ENCODE measurements at regions not wholly inside any gene's neighbourhood (a gene's known extent, or its start where the extent isn't known, plus 50 kb on each side); places are given as distances from the start of the nearest gene placed in this dataset.
"Not testable (repeated sequence)": the region's sequence is repeated elsewhere in the genome, so short reads cannot be mapped to it uniquely, and the experiment has no call there.

DNA sequence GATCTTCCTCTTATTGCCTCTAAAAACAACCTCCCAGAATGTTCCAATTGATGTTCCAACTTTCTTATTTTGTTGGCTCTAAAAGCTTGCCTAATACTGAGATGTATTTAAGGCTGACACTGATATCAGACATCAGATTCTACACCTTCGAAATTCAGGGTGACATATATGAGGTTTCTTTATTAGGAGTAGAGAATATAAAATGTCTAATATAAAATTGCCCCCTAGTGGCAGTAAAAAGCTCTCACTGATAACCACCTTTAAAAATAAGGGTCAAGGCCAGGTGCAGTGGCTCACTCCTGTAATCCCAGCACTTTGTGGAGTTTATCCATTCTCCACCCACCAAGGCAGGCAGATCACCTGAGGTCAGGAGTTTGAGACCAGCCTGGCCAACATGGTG lies 789.7 kb upstream of the SLC39A10 start:
- 23 to 44% methylated on average over 1 of the region's 1 CpG for WGBS, 2 donors
- DNase-seq (ENCODE audit: low spot score in 2 of 2) = no peak
- no peak overlapping the region for H3K4me3 ChIP-seq (ENCODE audit: low read depth, poor library complexity, severe bottlenecking)
- intact Hi-C loops (cut with DNase I; ENCODE audit: low total_unique reads) = no loop called here
- no peak for TF ChIP-seq POLR2A (IDR thresholded peaks at IDR 0.05)
- TF ChIP-seq, protein P1, sequence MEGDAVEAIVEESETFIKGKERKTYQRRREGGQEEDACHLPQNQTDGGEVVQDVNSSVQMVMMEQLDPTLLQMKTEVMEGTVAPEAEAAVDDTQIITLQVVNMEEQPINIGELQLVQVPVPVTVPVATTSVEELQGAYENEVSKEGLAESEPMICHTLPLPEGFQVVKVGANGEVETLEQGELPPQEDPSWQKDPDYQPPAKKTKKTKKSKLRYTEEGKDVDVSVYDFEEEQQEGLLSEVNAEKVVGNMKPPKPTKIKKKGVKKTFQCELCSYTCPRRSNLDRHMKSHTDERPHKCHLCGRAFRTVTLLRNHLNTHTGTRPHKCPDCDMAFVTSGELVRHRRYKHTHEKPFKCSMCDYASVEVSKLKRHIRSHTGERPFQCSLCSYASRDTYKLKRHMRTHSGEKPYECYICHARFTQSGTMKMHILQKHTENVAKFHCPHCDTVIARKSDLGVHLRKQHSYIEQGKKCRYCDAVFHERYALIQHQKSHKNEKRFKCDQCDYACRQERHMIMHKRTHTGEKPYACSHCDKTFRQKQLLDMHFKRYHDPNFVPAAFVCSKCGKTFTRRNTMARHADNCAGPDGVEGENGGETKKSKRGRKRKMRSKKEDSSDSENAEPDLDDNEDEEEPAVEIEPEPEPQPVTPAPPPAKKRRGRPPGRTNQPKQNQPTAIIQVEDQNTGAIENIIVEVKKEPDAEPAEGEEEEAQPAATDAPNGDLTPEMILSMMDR (IDR thresholded peaks at IDR 0.05) = no peak

DNA sequence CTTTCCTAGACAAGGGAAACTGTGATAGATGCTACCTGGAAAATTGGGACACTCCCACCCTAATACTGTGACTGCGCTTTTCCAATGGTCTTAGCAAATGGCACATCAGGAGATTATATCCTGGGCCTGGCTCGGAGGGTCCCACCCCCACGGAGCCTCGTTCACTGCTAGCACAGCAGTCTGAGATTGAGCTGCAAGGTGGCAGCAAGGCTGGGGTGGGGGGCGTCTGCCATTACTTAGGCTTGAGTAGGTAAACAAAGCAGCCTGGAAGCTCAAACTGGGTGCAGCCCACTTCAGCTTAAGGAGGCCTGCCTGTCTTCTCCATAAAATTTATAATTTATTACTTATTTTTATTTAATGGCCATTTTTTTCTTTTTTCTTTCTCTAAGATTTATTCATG lies 802.1 kb upstream of the SLC39A10 start:
- TF ChIP-seq POLR2A (IDR thresholded peaks at IDR 0.05) = no peak
- TF ChIP-seq, protein P1 (IDR thresholded peaks at IDR 0.05) = no peak
- 78% methylated on average over 5 of the region's 5 CpGs for WGBS, 2 donors
- H3K4me3 ChIP-seq (ENCODE audit: low read depth, poor library complexity, severe bottlenecking) = no peak overlapping the region
- intact Hi-C loops (cut with DNase I; ENCODE audit: low total_unique reads) = no loop called here
- DNase-seq (ENCODE audit: low spot score in 2 of 2) = no peak

DNA sequence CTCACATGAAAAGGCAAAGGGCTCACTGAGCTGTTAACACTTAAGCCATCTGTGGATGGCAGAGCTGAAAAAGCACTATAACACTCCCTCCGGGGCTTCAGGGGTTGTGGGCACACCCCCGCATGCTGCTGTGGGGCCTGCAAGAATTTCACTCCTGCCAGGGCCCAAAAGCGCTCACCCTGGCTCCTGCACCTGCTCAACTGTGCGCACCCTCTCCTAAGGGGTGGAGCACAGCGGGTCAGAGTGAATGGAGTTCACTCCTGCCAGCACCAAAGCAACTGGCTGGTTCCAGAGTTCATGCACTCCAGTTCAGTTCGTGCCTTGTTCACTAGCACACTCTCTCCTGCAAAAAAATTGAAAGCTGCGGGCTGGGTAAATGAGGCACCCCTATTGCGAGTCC lies 814.2 kb upstream of the SLC39A10 start:
- no peak for TF ChIP-seq POLR2A (IDR thresholded peaks at IDR 0.05)
- TF ChIP-seq, protein P1 (IDR thresholded peaks at IDR 0.05) = no peak
- intact Hi-C loops (cut with DNase I; ENCODE audit: low total_unique reads) = no loop called here
- DNase-seq (ENCODE audit: low spot score in 2 of 2) = no peak
- H3K4me3 ChIP-seq (ENCODE audit: low read depth, poor library complexity, severe bottlenecking) = no peak overlapping the region
- WGBS, 2 donors = 76 to 81% methylated on average over 6 to 8 of the region's 8 CpGs

DNA sequence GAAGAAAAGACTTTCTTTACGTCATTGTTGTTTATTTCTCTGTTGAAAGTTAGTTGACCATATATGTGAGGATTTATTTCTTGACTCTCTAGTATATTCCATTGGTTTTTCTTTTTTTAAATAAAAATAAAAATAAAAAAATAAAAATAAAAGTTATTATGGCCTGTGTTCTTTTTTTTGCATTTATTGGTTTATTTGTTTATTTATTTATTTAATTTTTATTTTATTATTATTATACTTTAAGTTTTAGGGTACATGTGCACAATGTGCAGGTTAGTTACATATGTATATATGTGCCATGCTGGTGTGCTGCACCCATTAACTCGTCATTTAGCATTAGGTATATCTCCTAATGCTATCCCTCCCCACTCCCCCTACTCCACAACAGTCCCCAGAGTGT lies 822.7 kb upstream of the SLC39A10 start:
- intact Hi-C loops (cut with DNase I; ENCODE audit: low total_unique reads); DNase-seq (ENCODE audit: low spot score in 2 of 2); H3K4me3 ChIP-seq (ENCODE audit: low read depth, poor library complexity, severe bottlenecking): not testable (repeated sequence)
- WGBS, 2 donors = 87 to 91% methylated on average over 2 of the region's 2 CpGs

DNA sequence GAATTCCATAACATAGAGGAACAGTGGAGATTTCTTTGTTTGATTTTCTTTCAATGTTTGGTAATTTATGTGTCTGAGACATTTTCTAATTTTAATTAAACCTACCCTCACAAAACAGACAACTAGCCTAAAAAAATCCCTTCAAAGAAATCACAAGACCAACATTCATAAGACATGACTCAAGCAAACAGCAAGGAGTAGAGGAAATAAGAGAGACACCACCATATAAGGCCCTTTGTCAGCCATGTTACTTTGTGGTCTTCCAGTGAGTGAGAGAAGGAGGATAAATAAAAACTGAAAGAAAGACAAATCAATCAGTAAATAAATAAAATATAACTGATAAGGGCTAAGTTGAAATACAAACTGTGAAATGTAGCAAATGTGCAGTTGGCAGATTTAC lies 830.8 kb upstream of the SLC39A10 start:
- intact Hi-C loops (cut with DNase I; ENCODE audit: low total_unique reads) = no loop called here
- DNase-seq (ENCODE audit: low spot score in 2 of 2) = no peak
- no peak overlapping the region for H3K4me3 ChIP-seq (ENCODE audit: low read depth, poor library complexity, severe bottlenecking)
- TF ChIP-seq POLR2A (IDR thresholded peaks at IDR 0.05) = no peak
- TF ChIP-seq, protein P1 (IDR thresholded peaks at IDR 0.05) = no peak

DNA sequence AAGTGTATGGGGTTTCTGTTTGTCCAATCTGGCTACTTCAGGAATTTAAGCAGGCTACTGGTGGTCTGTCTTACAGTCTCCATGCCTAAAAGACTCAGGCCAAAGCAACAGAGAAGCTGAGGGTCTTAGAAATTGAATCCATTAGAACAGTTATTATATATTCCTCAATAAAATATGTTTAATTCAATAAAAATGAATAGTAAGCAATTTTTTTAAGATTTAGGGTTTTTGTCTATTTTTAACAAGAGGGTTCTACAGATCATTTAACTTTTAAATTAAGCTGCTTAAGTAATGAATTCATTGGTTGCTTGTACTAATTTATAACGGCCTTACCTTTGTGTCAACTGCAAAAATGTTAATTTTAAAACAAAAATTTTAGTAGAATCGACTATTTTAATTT lies 832.6 kb upstream of the SLC39A10 start:
- intact Hi-C loops (cut with DNase I; ENCODE audit: low total_unique reads) = no loop called here
- no peak overlapping the region for H3K4me3 ChIP-seq (ENCODE audit: low read depth, poor library complexity, severe bottlenecking)
- no peak for TF ChIP-seq POLR2A (IDR thresholded peaks at IDR 0.05)
- TF ChIP-seq, protein P1 (IDR thresholded peaks at IDR 0.05) = no peak
- DNase-seq (ENCODE audit: low spot score in 2 of 2) = no peak
- WGBS, 2 donors = 68 to 86% methylated on average over 2 of the region's 2 CpGs

Measured in lower leg skin (tissue), 4 donors.